Activated T-helper 1 cell treated with anti-CD3 and anti-CD28 coated beads, Interleukin-2, amount 50 U/mL, for 16 hours (primary cell): ENCODE measurements at regions not wholly inside any gene's neighbourhood (a gene's known extent, or its start where the extent isn't known, plus 50 kb on each side); places are given as distances from the start of the nearest gene placed in this dataset.
"Not testable (repeated sequence)": the region's sequence is repeated elsewhere in the genome, so short reads cannot be mapped to it uniquely, and the experiment has no call there.

Source experiments
- DNase-seq, 2 donors: peaks; one replicate each; pipeline ENCODE4 v3.0.0-alpha.2; 2020; ENCODE audit warnings: low read depth in 1 of 2, low spot score in 1 of 2

DNA sequence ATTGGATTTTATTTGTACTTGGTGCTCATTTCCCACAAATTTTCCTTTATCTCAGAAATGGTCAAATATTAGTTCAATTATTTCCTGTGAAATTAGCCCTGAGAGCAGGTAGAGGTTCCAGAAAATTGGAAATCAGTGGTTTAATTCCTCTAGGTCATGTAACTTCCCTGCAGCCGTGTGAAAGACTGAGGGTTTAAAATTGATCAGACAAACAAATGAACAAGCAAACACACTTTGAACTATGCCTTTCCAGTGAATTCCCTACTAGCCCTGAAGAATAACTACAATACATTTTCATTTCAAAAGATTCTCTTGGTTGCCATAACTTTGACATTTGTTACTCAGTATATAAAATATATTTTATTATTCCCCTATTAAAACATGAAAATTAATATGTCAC lies 1116.7 kb downstream of the REEP3 start:
- DNase-seq = no peak

DNA sequence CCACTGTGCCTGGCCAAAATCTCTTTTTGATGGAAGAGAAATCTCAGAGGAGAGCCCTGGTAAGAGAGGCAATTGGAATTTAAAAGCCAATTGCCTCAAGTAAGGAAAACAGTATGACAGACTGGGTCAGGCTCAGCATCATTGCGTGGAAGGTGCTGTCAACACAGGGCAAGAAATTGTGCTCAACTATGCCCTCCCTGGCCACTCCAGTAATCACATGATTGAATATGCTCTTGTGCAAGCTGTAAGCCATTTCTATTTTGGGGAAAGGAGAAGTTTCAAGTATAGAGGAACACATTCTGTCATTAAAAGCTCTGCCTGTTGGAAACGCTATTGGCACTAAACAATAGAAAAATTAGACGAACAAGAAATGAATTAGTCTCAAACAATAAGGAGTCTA lies 1127.7 kb downstream of the REEP3 start:
- no peak for DNase-seq

DNA sequence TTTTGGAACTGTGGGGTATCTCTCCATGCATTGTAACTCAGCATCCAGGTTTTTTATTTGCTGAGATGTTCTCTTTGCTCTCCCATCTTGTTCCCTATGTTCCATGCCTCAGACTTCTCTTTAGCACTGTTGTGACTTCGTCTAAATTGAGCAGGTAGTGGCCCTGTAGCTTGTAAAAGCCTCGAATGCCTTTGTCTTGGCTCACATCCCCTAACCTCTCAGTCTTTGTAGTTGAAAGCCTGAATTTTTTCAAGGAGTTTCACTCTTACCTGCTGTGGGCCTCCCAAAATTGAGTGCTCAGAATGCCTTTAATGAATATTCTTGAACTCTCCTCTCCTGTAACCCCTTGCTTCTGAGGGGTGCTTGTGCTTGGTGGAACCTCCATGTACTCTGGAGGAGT lies 1137.3 kb downstream of the REEP3 start:
- DNase-seq = no peak

- no peak for DNase-seq
Measured at GRCh38 chr10:64659311-64659710, 1138.1 kb downstream of the REEP3 start.

GRCh38 chr10:64682043-64682442 lies 1160.8 kb downstream of the REEP3 start:
- DNase-seq = no peak

DNA sequence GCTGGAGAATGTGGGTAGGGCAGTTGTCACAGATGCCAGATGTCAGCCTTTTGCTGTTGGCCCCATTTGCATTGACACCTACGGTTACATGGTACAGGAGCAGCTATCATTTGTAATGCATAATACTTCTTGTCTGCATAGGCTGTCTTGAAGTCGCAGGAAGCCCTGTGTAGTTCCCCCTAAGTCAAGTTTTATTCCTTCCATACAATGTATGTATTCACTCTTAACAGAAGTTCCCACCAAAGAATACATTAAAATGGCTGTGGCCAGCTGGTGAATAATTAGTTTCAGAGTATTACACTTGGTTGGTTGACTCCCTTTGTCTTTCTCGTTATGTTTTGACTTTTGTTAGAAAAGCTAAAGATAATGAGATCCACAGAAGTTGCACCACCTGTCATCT lies 1169.0 kb downstream of the REEP3 start:
- DNase-seq = no peak

DNA sequence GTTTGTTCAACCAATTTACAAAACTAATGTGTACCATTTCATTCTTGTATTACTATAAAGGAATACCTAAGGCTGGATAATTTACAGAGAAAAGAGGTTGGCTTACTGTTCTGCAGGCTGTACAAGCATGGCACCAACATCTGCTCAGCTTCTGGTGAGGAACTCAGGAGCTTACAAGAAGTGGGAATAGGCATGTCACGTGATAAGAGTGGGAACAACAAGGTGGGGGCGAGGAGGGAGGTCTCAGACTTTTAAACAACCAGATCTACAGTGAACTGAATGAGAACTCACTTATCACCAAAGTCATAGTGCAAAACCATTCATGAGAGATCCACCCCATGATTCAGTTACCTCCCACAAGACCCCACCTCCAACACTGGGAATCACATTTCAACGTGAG lies 1178.0 kb downstream of the REEP3 start:
- DNase-seq = no peak

DNA sequence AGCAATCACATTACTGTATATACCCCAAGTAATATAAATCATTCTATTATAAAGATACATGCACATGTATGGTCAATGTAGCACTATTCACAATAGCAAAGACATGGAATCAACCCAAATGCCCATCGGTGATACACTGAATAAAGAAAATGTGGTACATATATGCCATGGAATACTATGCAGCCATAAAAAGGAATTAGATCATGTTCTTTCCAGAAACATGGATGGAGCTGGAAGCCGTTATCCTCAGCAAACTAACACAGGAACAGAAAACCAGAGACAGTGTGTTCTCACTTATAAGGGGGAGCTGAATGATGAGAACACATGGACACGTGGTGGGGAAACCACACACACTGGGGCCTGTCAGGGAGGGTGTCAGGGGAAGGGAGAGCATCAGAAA lies 1180.9 kb downstream of the REEP3 start:
- DNase-seq = not testable (repeated sequence)

- DNase-seq = no peak
Measured at GRCh38 chr10:64708884-64709681, 1187.9 kb downstream of the REEP3 start.

DNA sequence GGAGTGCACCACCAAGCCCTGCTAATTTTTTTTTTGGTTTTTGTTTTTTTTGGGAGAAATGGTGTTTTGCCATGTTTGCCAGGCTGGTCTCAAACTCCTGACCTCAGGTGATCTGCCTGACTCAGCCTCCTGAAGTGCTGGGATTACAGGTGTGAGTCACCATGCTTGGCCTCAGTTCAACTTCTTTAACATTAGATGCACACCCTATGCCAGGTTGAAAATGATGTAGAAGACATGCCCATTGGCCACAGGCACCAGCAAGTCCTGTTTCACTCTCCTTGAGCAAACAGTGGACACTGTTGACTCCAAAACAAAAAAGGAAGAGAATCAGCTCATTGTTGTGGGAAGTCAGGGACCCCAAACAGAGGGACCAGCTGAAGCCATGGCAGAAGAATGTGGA lies 1205.3 kb downstream of the REEP3 start:
- DNase-seq = no peak

GRCh38 chr10:64731016-64731415 lies 1209.8 kb downstream of the REEP3 start:
- no peak for DNase-seq

- DNase-seq = no peak
Measured at GRCh38 chr10:64732372-64732957, 1211.3 kb downstream of the REEP3 start.

DNA sequence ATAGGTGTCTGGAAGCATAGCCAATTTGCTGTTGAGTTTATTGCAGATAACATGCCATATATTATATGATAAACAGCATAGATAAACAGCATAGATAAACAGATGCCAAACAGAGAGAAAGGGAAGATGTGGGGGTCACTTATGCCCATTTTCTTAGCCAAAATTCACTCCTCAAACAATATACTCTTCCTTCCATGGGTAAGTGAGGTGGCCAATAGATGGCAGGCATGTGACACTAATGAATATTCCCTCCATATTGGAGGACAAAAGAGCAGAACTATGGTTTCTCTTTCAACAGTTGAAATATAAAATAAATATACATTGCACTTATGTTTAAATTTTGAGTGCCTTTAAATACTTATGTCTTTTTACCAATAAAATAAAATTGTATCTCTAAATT lies 1212.8 kb downstream of the REEP3 start:
- no peak for DNase-seq

DNA sequence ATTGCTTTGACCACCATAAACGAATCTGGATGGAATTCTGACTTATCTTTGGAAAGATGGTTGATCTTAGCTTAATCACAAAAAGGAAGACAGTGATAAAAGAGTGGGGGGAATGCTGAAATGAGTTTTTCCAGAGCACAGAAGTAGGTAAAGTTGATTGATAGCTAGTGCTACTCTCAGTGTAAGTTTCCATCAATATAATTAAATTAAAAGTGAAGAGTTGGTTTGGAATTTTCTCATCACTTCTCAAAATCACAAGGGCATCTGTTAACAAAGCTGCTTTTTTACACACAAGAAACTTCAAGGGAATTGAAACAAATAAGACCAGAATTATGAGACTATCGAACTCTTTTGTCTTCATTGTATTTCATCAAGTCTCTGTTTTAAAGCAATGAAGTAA lies 1217.3 kb downstream of the REEP3 start:
- no peak for DNase-seq

DNA sequence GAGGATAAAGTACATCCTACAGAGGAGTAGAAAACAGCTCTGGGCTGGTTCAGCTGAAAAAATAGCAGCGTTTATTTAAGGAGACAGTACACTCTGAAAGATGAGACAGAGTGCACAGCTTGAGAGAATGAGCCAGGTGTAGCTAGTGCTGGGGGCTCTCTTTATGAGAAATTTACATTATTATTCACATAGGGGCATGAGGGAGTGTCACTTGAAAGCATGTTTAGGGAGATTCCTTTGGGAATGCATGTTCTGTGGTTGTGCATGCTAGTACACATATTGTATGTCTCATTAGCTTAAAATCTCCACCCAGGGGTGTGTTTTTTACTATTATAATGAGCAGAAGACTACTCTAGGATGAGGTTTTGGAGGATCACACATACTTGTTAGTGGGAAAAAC lies 1224.4 kb downstream of the REEP3 start:
- DNase-seq = no peak

DNA sequence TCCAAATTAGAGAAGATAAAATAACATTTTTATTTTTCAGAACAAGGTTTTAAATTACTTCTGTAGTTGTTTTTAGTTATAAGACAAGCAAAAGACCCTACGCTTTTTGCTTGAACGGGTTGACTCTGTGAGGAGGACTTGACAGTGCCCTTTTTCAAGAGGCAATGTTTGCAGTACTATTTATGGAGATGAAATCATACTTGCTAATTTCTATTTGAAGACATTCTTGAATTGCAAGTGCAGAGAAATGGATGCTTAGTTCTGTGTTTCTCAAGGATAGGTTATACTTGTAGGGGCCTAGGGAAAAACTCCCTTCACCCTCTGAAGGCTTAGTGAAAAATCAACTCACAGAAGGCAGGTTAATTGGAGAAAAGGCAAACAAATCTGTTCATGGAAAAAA lies 1229.5 kb downstream of the REEP3 start:
- no peak for DNase-seq

GRCh38 chr10:64753516-64753915 lies 1232.3 kb downstream of the REEP3 start:
- DNase-seq = no peak

GRCh38 chr10:64760371-64760770 lies 1239.2 kb downstream of the REEP3 start:
- DNase-seq = no peak

DNA sequence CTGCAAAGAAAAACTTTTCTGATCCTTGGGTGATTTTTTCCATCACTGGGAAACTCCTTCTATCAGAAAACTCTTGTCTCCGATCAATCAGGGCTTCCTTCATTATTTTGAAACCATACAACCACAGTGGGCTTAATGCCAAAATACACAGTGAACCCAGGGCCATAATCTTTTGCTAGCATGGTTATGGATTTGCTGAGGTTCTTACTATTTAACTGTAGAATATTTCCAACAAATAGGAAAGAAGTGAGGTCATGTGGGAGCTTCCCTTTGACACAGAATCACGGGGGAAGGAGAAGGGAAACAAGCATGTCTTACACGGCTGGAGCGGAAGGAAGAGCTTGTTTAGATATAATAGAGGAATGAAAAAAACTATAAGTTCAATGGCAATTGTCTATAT lies 1241.7 kb downstream of the REEP3 start:
- DNase-seq = no peak

DNA sequence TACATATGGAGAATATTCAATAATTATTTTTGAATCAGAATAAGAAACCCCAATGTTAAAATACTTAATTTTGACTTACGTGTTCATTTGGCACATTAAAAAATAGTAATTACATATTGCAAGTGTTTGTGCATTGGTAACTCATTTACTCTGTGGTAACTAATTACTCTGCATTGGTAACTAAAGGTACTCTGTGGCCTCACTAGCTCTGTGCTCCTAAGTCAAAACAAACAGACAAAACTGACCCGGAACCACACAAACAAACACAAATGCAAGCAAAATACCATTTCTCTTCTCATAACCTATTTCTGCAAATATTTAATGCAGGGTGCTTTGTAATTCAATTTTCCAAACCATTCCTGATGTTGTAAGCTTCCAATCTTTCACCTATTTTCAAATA lies 1244.3 kb downstream of the REEP3 start:
- DNase-seq = no peak

- DNase-seq = no peak
Measured at GRCh38 chr10:64771253-64772050, 1250.3 kb downstream of the REEP3 start.

DNA sequence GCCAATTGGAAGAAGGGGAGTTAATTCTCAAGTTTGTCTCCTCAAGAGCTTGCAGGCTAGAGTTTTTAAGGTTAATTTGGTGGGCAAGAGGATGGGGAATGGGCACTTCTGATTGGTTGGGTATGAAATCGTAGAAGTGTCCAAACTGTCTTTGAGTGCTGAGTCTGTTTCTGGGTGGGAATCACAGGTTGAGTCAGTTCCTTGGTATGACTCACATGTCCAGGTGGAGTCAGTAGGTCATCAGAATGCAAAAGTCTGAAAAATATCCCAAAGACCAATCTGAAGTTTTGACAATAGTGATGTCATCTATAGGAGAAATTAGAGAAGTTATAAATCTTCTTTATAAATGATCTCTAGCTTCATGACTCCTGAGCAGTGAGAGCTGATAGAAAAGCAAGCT lies 1252.2 kb downstream of the REEP3 start:
- no peak for DNase-seq
